Adrenal gland (tissue), 9 donors: ENCODE measurements at regions not wholly inside any gene's neighbourhood (a gene's known extent, or its start where the extent isn't known, plus 50 kb on each side); places are given as distances from the start of the nearest gene placed in this dataset.

Source experiments
- DNase-seq, 7 donors: peaks; one replicate each; pipeline ENCODE4 v3.0.0-alpha.2; 2019 to 2020
- H3K27ac ChIP-seq, 5 donors: fragments of 200-600 bp; sonication (generic) in 4 of 5; 1 replicate in 3 of 5; 2 replicates in 2 of 5; pipeline versions ENCODE4 v1.5.1 to v1.8.0; 2016 to 2020; ENCODE audit warnings: mild to moderate bottlenecking in 1 of 5
- H3K27me3 ChIP-seq: fragments of 200-600 bp; 2 replicates; pipeline ENCODE4 v1.8.0; 2021
- H3K36me3 ChIP-seq, 2 donors: fragments of 200-600 bp; replicated peaks in 1 of 2; 1 replicate in 1 of 2; 2 replicates in 1 of 2; pipeline versions ENCODE4 v1.5.1 to v1.8.0; 2018 to 2022
- H3K4me1 ChIP-seq, 2 donors: fragments of 200-600 bp; replicated peaks in 1 of 2; 1 replicate in 1 of 2; 2 replicates in 1 of 2; pipeline versions ENCODE4 v1.5.1 to v1.8.0; 2018 to 2021
- H3K4me3 ChIP-seq, 4 donors: fragments of 200-600 bp; sonication (generic) in 3 of 4; one replicate each; pipeline ENCODE4 v1.5.1; 2016 to 2018
- H3K9me3 ChIP-seq, 3 donors: fragments of 200-600 bp; sonication (generic) in 1 of 3; replicated peaks in 1 of 3; 1 replicate in 2 of 3; 2 replicates in 1 of 3; pipeline versions ENCODE4 v1.5.1 to v1.8.0; 2016 to 2021
- CTCF ChIP-seq, 6 experiments: fragments of 450-650 bp in 4 of 6; fragments of 200-600 bp in 2 of 6; sonication (generic) in 1 of 6; IDR thresholded peaks; 1 replicate in 5 of 6; 2 replicates in 1 of 6; pipeline versions ENCODE4 v1.5.1 to v1.8.0; 2016 to 2021; ENCODE audit warnings: antibody characterized with exemption in 6 of 6, mild to moderate bottlenecking in 2 of 6, moderate library complexity in 1 of 6
- POLR2A ChIP-seq, 2 donors: fragments of 450-650 bp; IDR thresholded peaks; one replicate each; pipeline ENCODE4 v1.6.1; 2017; ENCODE audit warnings: antibody characterized with exemption in 2 of 2, mild to moderate bottlenecking in 2 of 2, moderate library complexity in 1 of 2
- WGBS, 4 donors: extraction: QIAGEN DNeasy Blood & Tissue Kit in 2 of 4; methylation state at CpG; one replicate each; pipeline versions ENCODE4 v1.1.5 to v1.1.7; 2013 to 2017; 5-methylcytosine and 5-hydroxymethylcytosine counted together
- intact Hi-C, 2 donors: fragments of 100-400 bp; cut with DNase I; formaldehyde crosslinking; loops; one replicate each; pipeline versions ENCODE4 v1.14.1 to v1.15.0; 2022 to 2023
- donor health status: healthy with polysubstance abuse.
- donor health status: Bipolar disorder and iron deficiency.
- donor health status: DM: yes; HTN: yes; CAD: no.
- donor health status: DM: no; HTN: no; CAD: no.
- donor health status: DM: no; HTN: no; CAD: no.

- no peak overlapping the region for H3K27ac ChIP-seq
Measured at GRCh38 chr6:19159089-19159488, 678.1 kb upstream of the ID4 start.

GRCh38 chr6:19159561-19159960 lies 677.6 kb upstream of the ID4 start:
- TF ChIP-seq CTCF (IDR thresholded peaks at IDR 0.05), result no peak
- no peak for TF ChIP-seq POLR2A (IDR thresholded peaks at IDR 0.05)
- no peak overlapping the region for H3K4me3 ChIP-seq
- no peaks in the 10 kb centered on the region for H3K4me1 ChIP-seq
- no peaks in the 10 kb centered on the region for H3K27me3 ChIP-seq
- H3K9me3 ChIP-seq, result no peaks in the 10 kb centered on the region
- no peak overlapping the region for H3K27ac ChIP-seq
- H3K36me3 ChIP-seq, result no peaks in the 10 kb centered on the region
- intact Hi-C loops, result no loop called here
- DNase-seq, result no peak
- 61 to 75% (median 69%) methylated on average over 2 of the region's 2 CpGs for WGBS, 4 donors

More at GRCh38 chr6:19159089-19159488, 678.1 kb upstream of the ID4 start:
- 55 to 76% (median 72%) methylated on average over 1 of the region's 1 CpG for WGBS, 4 donors
- intact Hi-C loops, result no loop called here
- no peak for DNase-seq
- Histone ChIP-seq H3K9me3 (no peaks in the 10 kb centered on the region), H3K36me3 (no peaks in the 10 kb centered on the region), H3K27me3 (no peaks in the 10 kb centered on the region), H3K4me1 (no peaks in the 10 kb centered on the region), H3K4me3 (no peak overlapping the region)
- no peak for TF ChIP-seq POLR2A (IDR thresholded peaks at IDR 0.05)
- no peak for TF ChIP-seq CTCF (IDR thresholded peaks at IDR 0.05)

- intact Hi-C loops, result no loop called here
- Histone ChIP-seq H3K36me3 (no peaks in the 10 kb centered on the region), H3K27ac (no peak overlapping the region), H3K4me1 (no peaks in the 10 kb centered on the region), H3K27me3 (no peaks in the 10 kb centered on the region), H3K9me3 (no peaks in the 10 kb centered on the region), H3K4me3 (no peak overlapping the region)
- 37 to 51% (median 42%) methylated on average over 2 of the region's 2 CpGs for WGBS, 4 donors
- DNase-seq, result no peak
- TF ChIP-seq POLR2A (IDR thresholded peaks at IDR 0.05) (no peak), CTCF (IDR thresholded peaks at IDR 0.05) (no peak)
Measured at GRCh38 chr6:19160081-19160730, 677.0 kb upstream of the ID4 start.

GRCh38 chr6:19167251-19167650 lies 669.9 kb upstream of the ID4 start:
- no peaks in the 10 kb centered on the region for H3K9me3 ChIP-seq
- DNase-seq, result no peak
- no peak overlapping the region for H3K4me3 ChIP-seq
- H3K36me3 ChIP-seq, result no peaks in the 10 kb centered on the region
- no peaks in the 10 kb centered on the region for H3K4me1 ChIP-seq
- 27 to 31% (median 28%) methylated on average over 2 of the region's 2 CpGs for WGBS, 4 donors
- intact Hi-C loops, result no loop called here
- no peak overlapping the region for H3K27ac ChIP-seq
- no peaks in the 10 kb centered on the region for H3K27me3 ChIP-seq
- TF ChIP-seq POLR2A (IDR thresholded peaks at IDR 0.05) (no peak), CTCF (IDR thresholded peaks at IDR 0.05) (no peak)
